Thyroid gland (tissue), 4 donors: ENCODE measurements at regions not wholly inside any gene's neighbourhood (a gene's known extent, or its start where the extent isn't known, plus 50 kb on each side); places are given as distances from the start of the nearest gene placed in this dataset.

ENCODE experiments used
- CTCF ChIP-seq, 6 experiments: fragments of 200-600 bp in 3 of 6; fragments of 450-650 bp in 3 of 6; sonication (generic) in 3 of 6; IDR thresholded peaks; one replicate each; pipeline ENCODE4 v1.5.1; 2016 to 2019; ENCODE audit warnings: antibody characterized with exemption in 6 of 6, mild to moderate bottlenecking in 2 of 6, inconsistent platforms in 1 of 6, moderate library complexity in 1 of 6
- POLR2A ChIP-seq, 2 donors: fragments of 450-650 bp; IDR thresholded peaks; one replicate each; pipeline ENCODE4 v1.6.1; 2017; ENCODE audit warnings: antibody characterized with exemption in 2 of 2, mild to moderate bottlenecking in 2 of 2, moderate library complexity in 1 of 2

- peak in 2 of 6 experiments; percentile 21 to 24 for TF ChIP-seq CTCF (IDR thresholded peaks at IDR 0.05)
- no peak for TF ChIP-seq POLR2A (IDR thresholded peaks at IDR 0.05)
Observed at GRCh38 chr16:6335072-6335471, 997.6 kb upstream of the RBFOX1 start.
